CD4-positive, CD25-positive, alpha-beta regulatory T cell (primary cell): ENCODE measurements at regions not wholly inside any gene's neighbourhood (a gene's known extent, or its start where the extent isn't known, plus 50 kb on each side); places are given as distances from the start of the nearest gene placed in this dataset.
"Not testable (repeated sequence)": the region's sequence is repeated elsewhere in the genome, so short reads cannot be mapped to it uniquely, and the experiment has no call there.

Experiments
- ATAC-seq, 2 donors: fragments of 150-1000 bp; cut with Tn5 transposase; one replicate each; pipeline ENCODE4 v1.10.0; 2021; ENCODE audit warnings: low read depth in 2 of 2, moderate number of reproducible peaks in 2 of 2, moderate library complexity in 1 of 2
- DNase-seq, 3 donors: peaks; one replicate each; pipeline versions ENCODE4 v3.0.0 to v3.0.0-alpha.2; 2012 to 2022; ENCODE audit warnings: mixed read lengths in 1 of 3
- H3K27ac ChIP-seq: one replicate; pipeline ENCODE4 v1.7.0; 2013; ENCODE audit warnings: mild to moderate bottlenecking, low read length; ENCODE audit not compliant: insufficient read depth, poor library complexity, severe bottlenecking
- H3K27me3 ChIP-seq: one replicate; pipeline ENCODE4 v1.7.0; 2013; ENCODE audit warnings: low read length; ENCODE audit not compliant: control insufficient read depth, insufficient read depth
- H3K36me3 ChIP-seq: one replicate; pipeline ENCODE4 v1.7.0; 2013; ENCODE audit warnings: mild to moderate bottlenecking, low read length, moderate library complexity; ENCODE audit not compliant: control insufficient read depth, insufficient read depth
- H3K4me1 ChIP-seq: 2 replicates; pipeline ENCODE4 v1.7.0; 2013; ENCODE audit warnings: mild to moderate bottlenecking, low read length; ENCODE audit not compliant: insufficient read depth, control insufficient read depth, poor library complexity, severe bottlenecking
- H3K4me3 ChIP-seq: one replicate; pipeline ENCODE4 v1.7.0; 2013; ENCODE audit warnings: low read depth, mild to moderate bottlenecking, low read length, moderate library complexity
- H3K9me3 ChIP-seq, 2 experiments: 1 replicate in 1 of 2; 2 replicates in 1 of 2; pipeline ENCODE4 v1.7.0; 2013; ENCODE audit warnings: low read length in 2 of 2, mild to moderate bottlenecking in 1 of 2, moderate library complexity in 1 of 2; ENCODE audit not compliant: control insufficient read depth in 2 of 2
- H3K27ac Mint-ChIP-seq, 3 donors: one replicate each; pipeline ENCODE4 v1.8.0; 2020 to 2022; ENCODE audit warnings: mild to moderate bottlenecking in 3 of 3, mixed read lengths in 3 of 3, moderate library complexity in 2 of 3
- H3K27me3 Mint-ChIP-seq: one replicate; pipeline ENCODE4 v1.8.0; 2022; ENCODE audit warnings: mild to moderate bottlenecking, mixed read lengths
- H3K36me3 Mint-ChIP-seq: one replicate; pipeline ENCODE4 v1.8.0; 2020; ENCODE audit warnings: mixed read lengths
- H3K4me1 Mint-ChIP-seq, 4 donors: one replicate each; pipeline ENCODE4 v1.8.0; 2020 to 2022; ENCODE audit warnings: mixed read lengths in 4 of 4, mild to moderate bottlenecking in 1 of 4
- H3K4me3 Mint-ChIP-seq, 4 donors: one replicate each; pipeline ENCODE4 v1.8.0; 2020 to 2022; ENCODE audit warnings: mild to moderate bottlenecking in 4 of 4, mixed read lengths in 4 of 4, moderate library complexity in 3 of 4
- H3K9me3 Mint-ChIP-seq, 7 donors: one replicate each; pipeline ENCODE4 v1.8.0; 2020 to 2022; ENCODE audit warnings: mixed read lengths in 7 of 7, mild to moderate bottlenecking in 3 of 7, moderate library complexity in 2 of 7

DNA sequence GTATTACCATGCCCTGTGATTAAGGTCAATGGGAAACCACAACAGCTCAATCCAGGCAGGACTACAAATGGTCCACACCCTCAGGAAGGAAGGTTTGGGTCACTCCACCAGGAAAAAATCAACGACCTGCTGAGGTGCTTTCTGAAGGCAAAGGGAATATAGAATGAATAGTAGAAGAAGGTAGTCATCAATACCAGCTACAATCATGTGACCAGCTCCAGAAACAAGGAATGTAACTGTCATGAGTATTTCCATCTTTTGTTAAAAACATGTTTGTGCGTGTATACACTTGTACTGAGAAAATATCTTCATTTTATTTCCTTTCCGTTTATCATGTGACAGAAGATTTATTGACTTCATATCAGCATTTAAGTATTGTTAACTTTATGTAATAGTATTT is 2028.6 kb upstream of the PCDH20 start:
- H3K36me3 Mint-ChIP-seq, H3K27me3 ChIP-seq, H3K4me3 Mint-ChIP-seq, H3K4me1 ChIP-seq, H3K4me1 Mint-ChIP-seq, H3K36me3 ChIP-seq, H3K27me3 Mint-ChIP-seq, H3K4me3 ChIP-seq, H3K27ac ChIP-seq, DNase-seq, H3K27ac Mint-ChIP-seq, ATAC-seq: not testable (repeated sequence)
- H3K9me3 ChIP-seq: peaks cover 2 to 11% of the 10 kb centered on the region in 2 experiments
- peaks cover 0 to 17% (median 4%) of the 10 kb centered on the region in 7 donors for H3K9me3 Mint-ChIP-seq

GRCh38 chr13:63438951-63439350 is 2023.3 kb upstream of the PCDH20 start:
- Histone ChIP-seq H3K4me3 (no peak overlapping the region), H3K9me3 (peaks cover 3 to 15% of the 10 kb centered on the region in 2 experiments), H3K36me3 (no peaks in the 10 kb centered on the region), H3K27me3 (no peaks in the 10 kb centered on the region), H3K27ac (no peak overlapping the region), H3K4me1 (no peaks in the 10 kb centered on the region)
- Mint-ChIP-seq H3K4me3 (no peak overlapping the region), H3K4me1 (no peaks in the 10 kb centered on the region), H3K27ac (no peak overlapping the region), H3K9me3 (peaks cover 0 to 24% (median 6%) of the 10 kb centered on the region in 7 donors), H3K36me3 (no peaks in the 10 kb centered on the region), H3K27me3 (no peaks in the 10 kb centered on the region)
- DNase-seq (no peak), ATAC-seq (no peak)

DNA sequence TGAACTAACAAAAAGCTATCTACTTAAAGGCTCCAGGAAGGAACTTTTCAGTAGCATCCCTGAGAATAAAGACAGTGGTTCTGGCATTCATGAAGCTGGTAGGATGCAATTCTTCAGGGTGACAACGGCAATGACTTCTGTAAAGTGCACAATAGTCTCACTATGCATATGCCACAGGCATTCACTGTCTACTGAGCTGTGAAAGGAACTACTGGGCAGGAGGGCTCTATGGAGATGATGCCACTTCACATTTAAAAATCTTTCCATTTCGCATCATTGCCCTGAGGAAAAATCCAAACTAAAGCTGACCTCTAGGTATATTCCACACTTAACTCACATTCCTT is 2020.6 kb upstream of the PCDH20 start:
- Mint-ChIP-seq H3K4me1 (no peaks in the 10 kb centered on the region), H3K27me3 (no peaks in the 10 kb centered on the region), H3K27ac (no peak overlapping the region), H3K9me3 (peaks cover 0 to 15% (median 6%) of the 10 kb centered on the region in 7 donors), H3K36me3 (no peaks in the 10 kb centered on the region), H3K4me3 (no peak overlapping the region)
- H3K27ac ChIP-seq: no peak overlapping the region
- DNase-seq: no peak
- H3K36me3 ChIP-seq: no peaks in the 10 kb centered on the region
- H3K4me1 ChIP-seq: no peaks in the 10 kb centered on the region
- no peak overlapping the region for H3K4me3 ChIP-seq
- no peaks in the 10 kb centered on the region for H3K27me3 ChIP-seq
- H3K9me3 ChIP-seq: peaks cover 2 to 14% of the 10 kb centered on the region in 2 experiments
- no peak for ATAC-seq

- Mint-ChIP-seq H3K4me1 (no peaks in the 10 kb centered on the region), H3K4me3 (no peak overlapping the region), H3K27me3 (no peaks in the 10 kb centered on the region), H3K9me3 (peaks cover 0 to 15% (median 6%) of the 10 kb centered on the region in 7 donors), H3K27ac (no peak overlapping the region), H3K36me3 (no peaks in the 10 kb centered on the region)
- no peaks in the 10 kb centered on the region for H3K36me3 ChIP-seq
- no peak for DNase-seq
- peaks cover 2 to 9% of the 10 kb centered on the region in 2 experiments for H3K9me3 ChIP-seq
- no peak for ATAC-seq
- no peaks in the 10 kb centered on the region for H3K4me1 ChIP-seq
- no peak overlapping the region for H3K4me3 ChIP-seq
- no peaks in the 10 kb centered on the region for H3K27me3 ChIP-seq
- H3K27ac ChIP-seq: no peak overlapping the region
Observed at GRCh38 chr13:63435667-63436324, 2020.1 kb upstream of the PCDH20 start.

DNA sequence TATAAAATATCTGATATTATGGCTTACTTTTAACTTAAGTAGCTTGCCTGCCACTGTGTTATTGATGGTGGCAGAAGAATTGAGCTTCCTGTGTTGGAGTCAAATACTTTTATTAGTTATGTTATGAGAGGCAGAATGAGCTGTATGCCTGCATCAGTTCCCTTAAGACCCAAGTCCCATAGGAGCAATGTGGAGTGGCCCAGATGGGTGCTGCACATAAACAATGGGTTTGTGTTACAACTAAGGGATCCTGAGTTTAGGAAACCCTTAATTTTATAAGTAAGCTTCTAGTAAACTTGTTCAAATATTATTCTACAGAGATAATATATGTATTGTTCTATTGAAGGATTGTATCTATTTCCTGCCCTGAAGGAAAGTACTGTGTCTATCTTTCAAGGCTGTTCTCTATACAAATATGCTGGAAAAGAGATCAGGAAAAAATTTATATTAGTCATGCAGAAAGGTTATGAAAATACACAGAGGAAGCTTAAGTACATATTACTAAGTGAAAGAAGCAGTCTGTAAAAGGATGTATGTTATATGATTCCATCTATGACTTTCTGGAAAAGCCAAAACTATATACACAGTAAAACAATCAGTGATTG is 2018.0 kb upstream of the PCDH20 start:
- Histone ChIP-seq H3K36me3 (no peaks in the 10 kb centered on the region), H3K4me3 (no peak overlapping the region), H3K27me3 (no peaks in the 10 kb centered on the region), H3K27ac (no peak overlapping the region), H3K4me1 (no peaks in the 10 kb centered on the region), H3K9me3 (peaks cover 2 to 4% of the 10 kb centered on the region in 2 experiments)
- Mint-ChIP-seq H3K9me3 (peaks cover 0 to 6% (median 3%) of the 10 kb centered on the region in 7 donors), H3K36me3 (no peaks in the 10 kb centered on the region), H3K4me3 (no peak overlapping the region), H3K27me3 (no peaks in the 10 kb centered on the region), H3K4me1 (no peaks in the 10 kb centered on the region), H3K27ac (no peak overlapping the region)
- DNase-seq: no peak
- ATAC-seq: no peak

DNA sequence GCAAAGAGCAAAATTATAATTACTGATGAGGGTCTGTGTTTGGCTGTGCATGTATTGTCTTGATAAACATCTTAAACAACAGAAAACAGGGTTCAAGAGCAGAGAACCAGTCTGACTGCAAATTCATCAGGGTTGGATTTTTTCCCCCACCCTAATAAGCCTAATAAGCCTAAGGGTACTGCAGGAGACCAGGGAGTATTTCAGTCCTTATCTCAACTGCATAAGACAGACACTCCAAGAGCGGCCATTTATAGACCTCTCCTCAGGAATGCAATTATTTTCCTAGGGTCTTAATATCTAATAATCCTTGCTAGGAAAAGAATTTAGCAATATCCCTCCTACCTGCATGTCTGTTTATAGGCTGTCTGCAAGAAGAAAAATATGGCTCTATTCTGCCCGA is 2011.5 kb upstream of the PCDH20 start:
- Histone ChIP-seq H3K9me3 (peaks cover 0 to 7% of the 10 kb centered on the region in 2 experiments), H3K36me3 (no peaks in the 10 kb centered on the region), H3K4me1 (no peaks in the 10 kb centered on the region), H3K27me3 (no peaks in the 10 kb centered on the region), H3K4me3 (no peak overlapping the region), H3K27ac (no peak overlapping the region)
- Mint-ChIP-seq H3K9me3 (peaks cover 0 to 15% (median 3%) of the 10 kb centered on the region in 7 donors), H3K27ac (no peak overlapping the region), H3K4me3 (no peak overlapping the region), H3K4me1 (no peaks in the 10 kb centered on the region), H3K36me3 (no peaks in the 10 kb centered on the region), H3K27me3 (no peaks in the 10 kb centered on the region)
- DNase-seq (no peak), ATAC-seq (no peak)

- no peak for ATAC-seq
- Histone ChIP-seq H3K9me3 (peaks cover 0 to 7% of the 10 kb centered on the region in 2 experiments), H3K27me3 (no peaks in the 10 kb centered on the region), H3K27ac (no peak overlapping the region), H3K4me1 (no peaks in the 10 kb centered on the region), H3K36me3 (no peaks in the 10 kb centered on the region), H3K4me3 (no peak overlapping the region)
- peaks cover 0 to 2% (median 0%) of the 10 kb centered on the region in 4 donors for H3K4me1 Mint-ChIP-seq
- no peak overlapping the region for H3K27ac Mint-ChIP-seq
- H3K9me3 Mint-ChIP-seq: peaks cover 0 to 15% (median 3%) of the 10 kb centered on the region in 7 donors
- no peak overlapping the region for H3K4me3 Mint-ChIP-seq
- H3K36me3 Mint-ChIP-seq: no peaks in the 10 kb centered on the region
- DNase-seq: no peak
- H3K27me3 Mint-ChIP-seq: no peaks in the 10 kb centered on the region
Observed at GRCh38 chr13:63425131-63425530, 2009.5 kb upstream of the PCDH20 start.

GRCh38 chr13:63421123-63421522 is 2005.5 kb upstream of the PCDH20 start:
- no peak overlapping the region for H3K27ac ChIP-seq
- peaks cover 0 to 7% of the 10 kb centered on the region in 2 experiments for H3K9me3 ChIP-seq
- H3K4me1 ChIP-seq: no peaks in the 10 kb centered on the region
- H3K36me3 Mint-ChIP-seq: no peaks in the 10 kb centered on the region
- DNase-seq: no peak
- no peak for ATAC-seq
- H3K27me3 Mint-ChIP-seq: no peaks in the 10 kb centered on the region
- no peak overlapping the region for H3K4me3 ChIP-seq
- no peak overlapping the region for H3K27ac Mint-ChIP-seq
- H3K36me3 ChIP-seq: no peaks in the 10 kb centered on the region
- no peaks in the 10 kb centered on the region for H3K27me3 ChIP-seq
- H3K9me3 Mint-ChIP-seq: peaks cover 0 to 21% (median 4%) of the 10 kb centered on the region in 7 donors
- H3K4me3 Mint-ChIP-seq: no peak overlapping the region
- peaks cover 0 to 2% (median 0%) of the 10 kb centered on the region in 4 donors for H3K4me1 Mint-ChIP-seq
